ENCODE measurements at regions not wholly inside any gene's neighbourhood (a gene's known extent, or its start where the extent isn't known, plus 50 kb on each side); places are given as distances from the start of the nearest gene placed in this dataset.

DNA sequence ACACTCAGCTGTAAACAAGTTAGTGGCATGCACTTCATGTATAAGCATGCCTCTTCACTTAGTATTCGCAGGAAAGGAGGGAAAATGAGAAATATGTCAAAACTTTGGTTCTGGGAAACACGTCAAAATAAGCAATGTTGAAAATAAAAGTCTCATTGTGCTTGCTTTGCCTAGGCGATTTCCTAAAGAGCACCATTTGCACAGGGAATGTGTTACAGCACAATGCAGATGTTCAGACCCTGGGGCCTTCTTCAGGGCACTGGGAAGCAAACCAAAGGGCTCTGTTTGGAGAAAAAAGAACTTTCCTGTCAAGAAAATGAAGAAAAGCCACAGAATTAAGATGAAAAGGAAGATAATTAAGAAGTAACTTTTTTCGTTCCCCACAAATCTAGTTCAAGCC lies 98.6 kb upstream of the PLD5 start:
- H3K27ac ChIP-seq (ENCODE audit: control insufficient read depth, insufficient read depth, low read length), result no peak overlapping the region
- no peak overlapping the region for H3K9ac ChIP-seq (ENCODE audit: control insufficient read depth, extremely low read depth, insufficient read depth, low read length)
- no peaks in the 10 kb centered on the region for H3K79me2 ChIP-seq (ENCODE audit: control insufficient read depth, insufficient read depth, low read length)
- H3K4me3 ChIP-seq (ENCODE audit: control insufficient read depth in 2 of 3, extremely low read depth in 1 of 3, insufficient read depth in 2 of 3, low read depth in 1 of 3, low read length in 3 of 3), result no peak overlapping the region
- DNase-seq (ENCODE audit: low read depth, low spot score) (no peak), FAIRE-seq (no peak)
- TF ChIP-seq EZH2 (IDR thresholded peaks at IDR 0.05; ENCODE audit: low read length), result no peak
- TF ChIP-seq, protein P1, sequence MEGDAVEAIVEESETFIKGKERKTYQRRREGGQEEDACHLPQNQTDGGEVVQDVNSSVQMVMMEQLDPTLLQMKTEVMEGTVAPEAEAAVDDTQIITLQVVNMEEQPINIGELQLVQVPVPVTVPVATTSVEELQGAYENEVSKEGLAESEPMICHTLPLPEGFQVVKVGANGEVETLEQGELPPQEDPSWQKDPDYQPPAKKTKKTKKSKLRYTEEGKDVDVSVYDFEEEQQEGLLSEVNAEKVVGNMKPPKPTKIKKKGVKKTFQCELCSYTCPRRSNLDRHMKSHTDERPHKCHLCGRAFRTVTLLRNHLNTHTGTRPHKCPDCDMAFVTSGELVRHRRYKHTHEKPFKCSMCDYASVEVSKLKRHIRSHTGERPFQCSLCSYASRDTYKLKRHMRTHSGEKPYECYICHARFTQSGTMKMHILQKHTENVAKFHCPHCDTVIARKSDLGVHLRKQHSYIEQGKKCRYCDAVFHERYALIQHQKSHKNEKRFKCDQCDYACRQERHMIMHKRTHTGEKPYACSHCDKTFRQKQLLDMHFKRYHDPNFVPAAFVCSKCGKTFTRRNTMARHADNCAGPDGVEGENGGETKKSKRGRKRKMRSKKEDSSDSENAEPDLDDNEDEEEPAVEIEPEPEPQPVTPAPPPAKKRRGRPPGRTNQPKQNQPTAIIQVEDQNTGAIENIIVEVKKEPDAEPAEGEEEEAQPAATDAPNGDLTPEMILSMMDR (optimal IDR thresholded peaks at IDR 0.05 in 1 of 3, IDR thresholded peaks at IDR 0.05 in 1 of 3, conservative IDR thresholded peaks at IDR 0.05 in 1 of 3; ENCODE audit: extremely low read depth in 1 of 3, insufficient read depth in 2 of 3, low read length in 3 of 3), result no peak
- no peaks in the 10 kb centered on the region for H3K9me3 ChIP-seq (ENCODE audit: control insufficient read depth, low read depth, low read length)
- H3K4me1 ChIP-seq (ENCODE audit: control insufficient read depth, extremely low read depth, insufficient read depth, low read length), result no peaks in the 10 kb centered on the region
- H3K36me3 ChIP-seq (ENCODE audit: control insufficient read depth in 2 of 2, extremely low read depth in 1 of 2, insufficient read depth in 2 of 2, low read length in 2 of 2), result no peaks in the 10 kb centered on the region
- H3K27me3 ChIP-seq (ENCODE audit: control insufficient read depth, extremely low read depth, insufficient read depth, low read length), result no peaks in the 10 kb centered on the region
- H4K20me1 ChIP-seq (ENCODE audit: control insufficient read depth, extremely low read depth, insufficient read depth, low read length), result no peaks in the 10 kb centered on the region
- dilution Hi-C loops (cut with MboI; ENCODE audit: extremely low pct_ligation_motif_present, low sequenced_read_pairs), result no loop called here
- no peaks in the 10 kb centered on the region for H3K9me1 ChIP-seq (ENCODE audit: control insufficient read depth, extremely low read depth, insufficient read depth, low read length)
- H3K4me2 ChIP-seq (ENCODE audit: control insufficient read depth, extremely low read depth, insufficient read depth, low read depth, low read length), result no peak overlapping the region
- no peak overlapping the region for H2AFZ ChIP-seq (ENCODE audit: control insufficient read depth, low read length)

DNA sequence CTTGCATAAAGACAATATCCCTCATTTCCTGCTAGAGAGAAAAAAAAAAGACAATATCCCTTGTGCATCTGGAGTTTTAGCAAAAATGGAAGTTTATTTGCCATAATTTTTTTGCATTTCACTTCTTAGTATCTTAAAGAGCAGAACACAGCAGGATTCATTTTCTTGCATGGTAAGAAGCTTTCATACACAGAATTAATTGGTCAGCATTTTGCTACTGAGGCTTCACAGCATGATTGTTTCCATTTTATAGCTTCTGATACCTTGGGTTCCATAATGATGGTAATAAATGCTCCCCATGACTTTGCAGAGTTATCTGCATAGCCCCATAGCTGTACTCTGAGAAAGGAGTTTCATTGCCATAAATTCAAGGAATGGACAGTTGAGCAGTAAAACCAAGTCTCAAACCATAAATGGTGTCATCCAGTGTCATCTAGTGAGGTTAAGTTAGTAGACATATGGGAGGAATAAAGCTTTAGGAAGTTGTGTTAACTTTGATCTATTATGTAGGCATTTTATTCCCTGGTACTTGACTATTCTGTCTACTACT lies 88.8 kb upstream of the PLD5 start:
- Histone ChIP-seq H3K9me1 (ENCODE audit: control insufficient read depth, extremely low read depth, insufficient read depth, low read length) (no peaks in the 10 kb centered on the region), H3K27me3 (ENCODE audit: control insufficient read depth, extremely low read depth, insufficient read depth, low read length) (no peaks in the 10 kb centered on the region), H3K4me1 (ENCODE audit: control insufficient read depth, extremely low read depth, insufficient read depth, low read length) (no peaks in the 10 kb centered on the region), H3K36me3 (ENCODE audit: control insufficient read depth in 2 of 2, extremely low read depth in 1 of 2, insufficient read depth in 2 of 2, low read length in 2 of 2) (no peaks in the 10 kb centered on the region), H3K4me3 (ENCODE audit: control insufficient read depth in 2 of 3, extremely low read depth in 1 of 3, insufficient read depth in 2 of 3, low read depth in 1 of 3, low read length in 3 of 3) (no peak overlapping the region), H2AFZ (ENCODE audit: control insufficient read depth, low read length) (no peak overlapping the region), H3K9me3 (ENCODE audit: control insufficient read depth, low read depth, low read length) (no peaks in the 10 kb centered on the region), H3K27ac (ENCODE audit: control insufficient read depth, insufficient read depth, low read length) (no peak overlapping the region), H3K79me2 (ENCODE audit: control insufficient read depth, insufficient read depth, low read length) (no peaks in the 10 kb centered on the region), H3K4me2 (ENCODE audit: control insufficient read depth, extremely low read depth, insufficient read depth, low read depth, low read length) (no peak overlapping the region), H3K9ac (ENCODE audit: control insufficient read depth, extremely low read depth, insufficient read depth, low read length) (no peak overlapping the region), H4K20me1 (ENCODE audit: control insufficient read depth, extremely low read depth, insufficient read depth, low read length) (no peaks in the 10 kb centered on the region)
- DNase-seq (ENCODE audit: low read depth, low spot score) (no peak), FAIRE-seq (no peak)
- TF ChIP-seq, protein P1 (optimal IDR thresholded peaks at IDR 0.05 in 1 of 3, IDR thresholded peaks at IDR 0.05 in 1 of 3, conservative IDR thresholded peaks at IDR 0.05 in 1 of 3; ENCODE audit: extremely low read depth in 1 of 3, insufficient read depth in 2 of 3, low read length in 3 of 3), result no peak
- no peak for TF ChIP-seq EZH2 (IDR thresholded peaks at IDR 0.05; ENCODE audit: low read length)
- dilution Hi-C loops (cut with MboI; ENCODE audit: extremely low pct_ligation_motif_present, low sequenced_read_pairs), result no loop called here

Measured in keratinocyte (primary cell).